ENCODE measurements at regions not wholly inside any gene's neighbourhood (a gene's known extent, or its start where the extent isn't known, plus 50 kb on each side); places are given as distances from the start of the nearest gene placed in this dataset.

DNA sequence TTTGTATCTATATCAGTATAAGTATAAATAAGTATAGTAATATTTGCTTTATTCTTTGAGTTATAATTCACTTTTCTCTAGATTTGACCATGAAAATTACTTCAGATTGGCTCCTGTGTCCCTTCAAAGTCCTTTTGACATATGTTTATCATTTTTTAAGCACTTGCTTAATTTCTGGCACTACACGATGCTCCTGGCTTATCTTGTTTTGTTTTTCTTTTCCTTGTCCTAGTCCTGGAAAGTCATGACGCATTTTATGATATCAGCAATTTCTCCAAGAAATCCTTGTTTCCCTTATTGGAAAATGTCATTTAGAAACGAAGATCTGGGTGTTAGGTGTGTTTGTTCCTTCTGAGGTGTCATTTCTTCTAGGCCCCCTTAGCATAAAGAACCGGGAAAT lies 226.5 kb downstream of the POU4F1 start:
- TF ChIP-seq POLR2AphosphoS5 (IDR thresholded peaks at IDR 0.05; ENCODE audit: low read depth) = no peak
- TF ChIP-seq EZH2 (IDR thresholded peaks at IDR 0.05; ENCODE audit: low read depth, unreplicated experiment) = no peak
- TF ChIP-seq, protein P1, sequence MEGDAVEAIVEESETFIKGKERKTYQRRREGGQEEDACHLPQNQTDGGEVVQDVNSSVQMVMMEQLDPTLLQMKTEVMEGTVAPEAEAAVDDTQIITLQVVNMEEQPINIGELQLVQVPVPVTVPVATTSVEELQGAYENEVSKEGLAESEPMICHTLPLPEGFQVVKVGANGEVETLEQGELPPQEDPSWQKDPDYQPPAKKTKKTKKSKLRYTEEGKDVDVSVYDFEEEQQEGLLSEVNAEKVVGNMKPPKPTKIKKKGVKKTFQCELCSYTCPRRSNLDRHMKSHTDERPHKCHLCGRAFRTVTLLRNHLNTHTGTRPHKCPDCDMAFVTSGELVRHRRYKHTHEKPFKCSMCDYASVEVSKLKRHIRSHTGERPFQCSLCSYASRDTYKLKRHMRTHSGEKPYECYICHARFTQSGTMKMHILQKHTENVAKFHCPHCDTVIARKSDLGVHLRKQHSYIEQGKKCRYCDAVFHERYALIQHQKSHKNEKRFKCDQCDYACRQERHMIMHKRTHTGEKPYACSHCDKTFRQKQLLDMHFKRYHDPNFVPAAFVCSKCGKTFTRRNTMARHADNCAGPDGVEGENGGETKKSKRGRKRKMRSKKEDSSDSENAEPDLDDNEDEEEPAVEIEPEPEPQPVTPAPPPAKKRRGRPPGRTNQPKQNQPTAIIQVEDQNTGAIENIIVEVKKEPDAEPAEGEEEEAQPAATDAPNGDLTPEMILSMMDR (conservative IDR thresholded peaks at IDR 0.05; ENCODE audit: low read depth in 2 of 2) = no peak
- TF ChIP-seq, protein P2, sequence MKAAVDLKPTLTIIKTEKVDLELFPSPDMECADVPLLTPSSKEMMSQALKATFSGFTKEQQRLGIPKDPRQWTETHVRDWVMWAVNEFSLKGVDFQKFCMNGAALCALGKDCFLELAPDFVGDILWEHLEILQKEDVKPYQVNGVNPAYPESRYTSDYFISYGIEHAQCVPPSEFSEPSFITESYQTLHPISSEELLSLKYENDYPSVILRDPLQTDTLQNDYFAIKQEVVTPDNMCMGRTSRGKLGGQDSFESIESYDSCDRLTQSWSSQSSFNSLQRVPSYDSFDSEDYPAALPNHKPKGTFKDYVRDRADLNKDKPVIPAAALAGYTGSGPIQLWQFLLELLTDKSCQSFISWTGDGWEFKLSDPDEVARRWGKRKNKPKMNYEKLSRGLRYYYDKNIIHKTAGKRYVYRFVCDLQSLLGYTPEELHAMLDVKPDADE (IDR thresholded peaks at IDR 0.05) = no peak
- TF ChIP-seq, protein P3, sequence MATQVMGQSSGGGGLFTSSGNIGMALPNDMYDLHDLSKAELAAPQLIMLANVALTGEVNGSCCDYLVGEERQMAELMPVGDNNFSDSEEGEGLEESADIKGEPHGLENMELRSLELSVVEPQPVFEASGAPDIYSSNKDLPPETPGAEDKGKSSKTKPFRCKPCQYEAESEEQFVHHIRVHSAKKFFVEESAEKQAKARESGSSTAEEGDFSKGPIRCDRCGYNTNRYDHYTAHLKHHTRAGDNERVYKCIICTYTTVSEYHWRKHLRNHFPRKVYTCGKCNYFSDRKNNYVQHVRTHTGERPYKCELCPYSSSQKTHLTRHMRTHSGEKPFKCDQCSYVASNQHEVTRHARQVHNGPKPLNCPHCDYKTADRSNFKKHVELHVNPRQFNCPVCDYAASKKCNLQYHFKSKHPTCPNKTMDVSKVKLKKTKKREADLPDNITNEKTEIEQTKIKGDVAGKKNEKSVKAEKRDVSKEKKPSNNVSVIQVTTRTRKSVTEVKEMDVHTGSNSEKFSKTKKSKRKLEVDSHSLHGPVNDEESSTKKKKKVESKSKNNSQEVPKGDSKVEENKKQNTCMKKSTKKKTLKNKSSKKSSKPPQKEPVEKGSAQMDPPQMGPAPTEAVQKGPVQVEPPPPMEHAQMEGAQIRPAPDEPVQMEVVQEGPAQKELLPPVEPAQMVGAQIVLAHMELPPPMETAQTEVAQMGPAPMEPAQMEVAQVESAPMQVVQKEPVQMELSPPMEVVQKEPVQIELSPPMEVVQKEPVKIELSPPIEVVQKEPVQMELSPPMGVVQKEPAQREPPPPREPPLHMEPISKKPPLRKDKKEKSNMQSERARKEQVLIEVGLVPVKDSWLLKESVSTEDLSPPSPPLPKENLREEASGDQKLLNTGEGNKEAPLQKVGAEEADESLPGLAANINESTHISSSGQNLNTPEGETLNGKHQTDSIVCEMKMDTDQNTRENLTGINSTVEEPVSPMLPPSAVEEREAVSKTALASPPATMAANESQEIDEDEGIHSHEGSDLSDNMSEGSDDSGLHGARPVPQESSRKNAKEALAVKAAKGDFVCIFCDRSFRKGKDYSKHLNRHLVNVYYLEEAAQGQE (IDR thresholded peaks at IDR 0.05; ENCODE audit: unreplicated experiment) = no peak
- TF ChIP-seq EZH2phosphoT487 (IDR thresholded peaks at IDR 0.05; ENCODE audit: unreplicated experiment) = no peak
- no peak for TF ChIP-seq CREB1 (CRISPR knock-in tag; IDR thresholded peaks at IDR 0.05; ENCODE audit: low read depth)
- no peak for TF ChIP-seq JUNB (IDR thresholded peaks at IDR 0.05; ENCODE audit: unreplicated experiment)
- TF ChIP-seq NANOG (IDR thresholded peaks at IDR 0.05; ENCODE audit: borderline replicate concordance) = no peak
- TF ChIP-seq ZNF331 (CRISPR knock-in tag; IDR thresholded peaks at IDR 0.05; ENCODE audit: low read depth) = no peak
- TF ChIP-seq STAT1 (IDR thresholded peaks at IDR 0.05; ENCODE audit: unreplicated experiment) = no peak

All from GM23338 (cell line).